T-cell (primary cell): ENCODE measurements at regions not wholly inside any gene's neighbourhood (a gene's known extent, or its start where the extent isn't known, plus 50 kb on each side); places are given as distances from the start of the nearest gene placed in this dataset.

Source experiments
- ATAC-seq, 4 experiments: fragments of 200-7000 bp in 3 of 4; fragments of 150-1000 bp in 1 of 4; cut with Tn5 transposase; replicated peaks in 1 of 4; 1 replicate in 3 of 4; 2 replicates in 1 of 4; pipeline ENCODE4 v1.10.0; 2021; ENCODE audit warnings: moderate library complexity in 3 of 4, mild to moderate bottlenecking in 2 of 4, moderate number of reproducible peaks in 1 of 4
- CTCF ChIA-PET, 2 donors: fragments of 300-600 bp; sonication (Branson Sonifier 250); formaldehyde crosslinking; loops; one replicate each; lab custom pipeline; 2022; ENCODE audit warnings: antibody characterized with exemption in 2 of 2; lab: Charles Lee
- POLR2A ChIA-PET, 2 donors: fragments of 300-600 bp; sonication (Branson Sonifier 250); formaldehyde crosslinking; loops; one replicate each; lab custom pipeline; 2022; ENCODE audit warnings: antibody characterized with exemption in 2 of 2; lab: Charles Lee
- DNase-seq, 35 experiments: peaks; one replicate each; pipeline versions ENCODE4 v3.0.0 to v3.0.0-alpha.2; 2013 to 2023
- H3K27ac ChIP-seq: one replicate; pipeline ENCODE4 v1.5.1; 2013; ENCODE audit warnings: low read length
- H3K27me3 ChIP-seq, 2 experiments: replicated peaks in 1 of 2; 1 replicate in 1 of 2; 2 replicates in 1 of 2; pipeline versions ENCODE4 v1.6.1 to v1.7.0; 2013; ENCODE audit warnings: low read length in 1 of 2, mixed read lengths in 1 of 2; ENCODE audit not compliant: control insufficient read depth in 2 of 2, insufficient read depth in 2 of 2; ENCODE audit errors: extremely low read depth in 1 of 2
- H3K36me3 ChIP-seq, 2 donors: 1 replicate in 1 of 2; 2 replicates in 1 of 2; pipeline versions ENCODE4 v1.6.1 to v1.7.0; 2013; ENCODE audit warnings: low read length in 1 of 2; ENCODE audit not compliant: control insufficient read depth in 2 of 2, insufficient read depth in 1 of 2; ENCODE audit errors: extremely low read depth in 1 of 2
- H3K4me1 ChIP-seq, 2 experiments: 1 replicate in 1 of 2; 2 replicates in 1 of 2; pipeline versions ENCODE4 v1.6.1 to v1.7.0; 2013; ENCODE audit warnings: low read length in 2 of 2, mixed read lengths in 1 of 2; ENCODE audit not compliant: insufficient read depth in 2 of 2, control insufficient read depth in 1 of 2; ENCODE audit errors: extremely low read depth in 1 of 2
- H3K4me3 ChIP-seq, 2 donors: 1 replicate in 1 of 2; 2 replicates in 1 of 2; pipeline versions ENCODE4 v1.5.1 to v1.7.0; 2013; ENCODE audit warnings: mild to moderate bottlenecking in 2 of 2, low read length in 1 of 2, moderate library complexity in 1 of 2; ENCODE audit not compliant: control insufficient read depth in 1 of 2; ENCODE audit errors: extremely low read depth in 1 of 2
- H3K9me3 ChIP-seq: 2 replicates; pipeline ENCODE4 v1.7.0; 2013
- H3K27ac Mint-ChIP-seq, 2 donors: one replicate each; pipeline ENCODE4 v1.8.0; 2020 to 2021; ENCODE audit warnings: mild to moderate bottlenecking in 2 of 2, mixed read lengths in 2 of 2
- H3K27me3 Mint-ChIP-seq, 2 donors: one replicate each; pipeline ENCODE4 v1.8.0; 2021 to 2022; ENCODE audit warnings: mixed read lengths in 2 of 2
- H3K36me3 Mint-ChIP-seq: one replicate; pipeline ENCODE4 v1.8.0; 2021; ENCODE audit warnings: mixed read lengths
- H3K4me1 Mint-ChIP-seq, 3 donors: one replicate each; pipeline ENCODE4 v1.8.0; 2020 to 2022; ENCODE audit warnings: mixed read lengths in 3 of 3, mild to moderate bottlenecking in 1 of 3
- H3K4me3 Mint-ChIP-seq, 3 donors: one replicate each; pipeline ENCODE4 v1.8.0; 2020 to 2022; ENCODE audit warnings: mild to moderate bottlenecking in 3 of 3, mixed read lengths in 3 of 3, moderate library complexity in 3 of 3
- H3K9me3 Mint-ChIP-seq, 3 donors: one replicate each; pipeline ENCODE4 v1.8.0; 2020 to 2022; ENCODE audit warnings: mixed read lengths in 3 of 3
- WGBS: methylation state at CpG from one replicate; pipeline ENCODE4 v1.1.5; 2013; ENCODE audit warnings: missing lambda C conversion rate; ENCODE audit not compliant: insufficient coverage; 5-methylcytosine and 5-hydroxymethylcytosine counted together

GRCh38 chr13:89891416-89891815, 1456.1 kb upstream of the MIR17HG start:
- no peak for DNase-seq
- ATAC-seq = no peak
- Mint-ChIP-seq H3K27ac (no peak overlapping the region), H3K4me1 (no peaks in the 10 kb centered on the region), H3K4me3 (no peak overlapping the region), H3K36me3 (no peaks in the 10 kb centered on the region), H3K9me3 (peaks cover 11 to 21% (median 17%) of the 10 kb centered on the region in 3 donors), H3K27me3 (no peaks in the 10 kb centered on the region)
- Histone ChIP-seq H3K9me3 (no peaks in the 10 kb centered on the region), H3K27me3 (no peaks in the 10 kb centered on the region), H3K27ac (no peak overlapping the region), H3K36me3 (no peaks in the 10 kb centered on the region), H3K4me3 (no peak overlapping the region), H3K4me1 (no peaks in the 10 kb centered on the region)
- ChIA-PET POLR2A (no interaction called here), CTCF (no interaction called here)
- no CpG with 5 or more reads among the region's 2 CpGs for WGBS

GRCh38 chr13:89897681-89898080, 1449.8 kb upstream of the MIR17HG start:
- 40% methylated on average over 1 of the region's 1 CpG for WGBS
- Mint-ChIP-seq H3K27ac (no peak overlapping the region), H3K36me3 (no peaks in the 10 kb centered on the region), H3K27me3 (no peaks in the 10 kb centered on the region), H3K4me1 (no peaks in the 10 kb centered on the region), H3K4me3 (no peak overlapping the region), H3K9me3 (peaks cover 6 to 24% (median 21%) of the 10 kb centered on the region in 3 donors)
- Histone ChIP-seq H3K4me3 (no peak overlapping the region), H3K4me1 (no peaks in the 10 kb centered on the region), H3K27ac (no peak overlapping the region), H3K36me3 (no peaks in the 10 kb centered on the region), H3K9me3 (no peaks in the 10 kb centered on the region), H3K27me3 (no peaks in the 10 kb centered on the region)
- POLR2A ChIA-PET = no interaction called here
- no peak for DNase-seq
- ATAC-seq = no peak
- CTCF ChIA-PET = no interaction called here

- POLR2A ChIA-PET = no interaction called here
- H3K27me3 Mint-ChIP-seq = no peaks in the 10 kb centered on the region
- WGBS = no CpG with 5 or more reads among the region's 5 CpGs
Observed at GRCh38 chr13:89899302-89900103, 1448.0 kb upstream of the MIR17HG start.

GRCh38 chr13:89900104-89900765, 1447.3 kb upstream of the MIR17HG start:
- no peaks in the 10 kb centered on the region for H3K36me3 Mint-ChIP-seq
- no peak overlapping the region for H3K27ac ChIP-seq
- no peak overlapping the region for H3K4me3 ChIP-seq
- no peaks in the 10 kb centered on the region for H3K27me3 Mint-ChIP-seq
- 58% methylated on average over 1 of the region's 5 CpGs for WGBS
- H3K4me1 ChIP-seq = no peaks in the 10 kb centered on the region
- no peak for ATAC-seq
- H3K36me3 ChIP-seq = no peaks in the 10 kb centered on the region
- no peaks in the 10 kb centered on the region for H3K9me3 ChIP-seq
- ChIA-PET POLR2A (no interaction called here), CTCF (no interaction called here)
- H3K27me3 ChIP-seq = no peaks in the 10 kb centered on the region
- no peak overlapping the region for H3K27ac Mint-ChIP-seq
- no peaks in the 10 kb centered on the region for H3K4me1 Mint-ChIP-seq
- no peak for DNase-seq
- H3K4me3 Mint-ChIP-seq = no peak overlapping the region
- peaks cover 9 to 28% (median 22%) of the 10 kb centered on the region in 3 donors for H3K9me3 Mint-ChIP-seq

More at GRCh38 chr13:89899302-89900103, 1448.0 kb upstream of the MIR17HG start:
- Mint-ChIP-seq H3K36me3 (no peaks in the 10 kb centered on the region), H3K9me3 (peaks cover 6 to 28% (median 21%) of the 10 kb centered on the region in 3 donors), H3K27ac (no peak overlapping the region), H3K4me1 (no peaks in the 10 kb centered on the region), H3K4me3 (no peak overlapping the region)
- CTCF ChIA-PET = no interaction called here
- H3K9me3 ChIP-seq = no peaks in the 10 kb centered on the region
- DNase-seq (no peak), ATAC-seq (no peak)
- no peaks in the 10 kb centered on the region for H3K4me1 ChIP-seq
- H3K27me3 ChIP-seq = no peaks in the 10 kb centered on the region
- H3K27ac ChIP-seq = no peak overlapping the region
- no peak overlapping the region for H3K4me3 ChIP-seq
- no peaks in the 10 kb centered on the region for H3K36me3 ChIP-seq

- DNase-seq = no peak
- H3K36me3 ChIP-seq = no peaks in the 10 kb centered on the region
- Mint-ChIP-seq H3K27me3 (no peaks in the 10 kb centered on the region), H3K36me3 (no peaks in the 10 kb centered on the region), H3K27ac (no peak overlapping the region), H3K4me1 (no peaks in the 10 kb centered on the region), H3K9me3 (peaks cover 13 to 24% (median 18%) of the 10 kb centered on the region in 3 donors), H3K4me3 (no peak overlapping the region)
- H3K27me3 ChIP-seq = no peaks in the 10 kb centered on the region
- POLR2A ChIA-PET = no interaction called here
- CTCF ChIA-PET = interaction anchor here in 1 of 2 donors (0.7 kb wide), 1 partner anchor 39 kb away, joined by 4 read pairs; no protein-coding TSS in a partner anchor
- no peak overlapping the region for H3K4me3 ChIP-seq
- no peak for ATAC-seq
- H3K4me1 ChIP-seq = no peaks in the 10 kb centered on the region
- H3K9me3 ChIP-seq = no peaks in the 10 kb centered on the region
- H3K27ac ChIP-seq = no peak overlapping the region
Observed at GRCh38 chr13:89902223-89902622, 1445.3 kb upstream of the MIR17HG start.

- H3K4me1 Mint-ChIP-seq = no peaks in the 10 kb centered on the region
- H3K27me3 ChIP-seq = no peaks in the 10 kb centered on the region
- no peak overlapping the region for H3K4me3 Mint-ChIP-seq
- ChIA-PET CTCF (interaction anchor here in 1 of 2 donors (0.7 kb wide), 1 partner anchor 59 kb away, joined by 4 read pairs; no protein-coding TSS in a partner anchor), POLR2A (interaction anchor here in 1 of 2 donors (0.6 kb wide), 1 partner anchor 43 kb away, joined by 3 read pairs; no protein-coding TSS in a partner anchor)
- H3K27ac ChIP-seq = no peak overlapping the region
- no peak overlapping the region for H3K4me3 ChIP-seq
- no peaks in the 10 kb centered on the region for H3K4me1 ChIP-seq
- H3K9me3 ChIP-seq = no peaks in the 10 kb centered on the region
- no CpG with 5 or more reads among the region's 2 CpGs for WGBS
- H3K36me3 ChIP-seq = no peaks in the 10 kb centered on the region
- no peaks in the 10 kb centered on the region for H3K27me3 Mint-ChIP-seq
- no peak for ATAC-seq
- DNase-seq = no peak
- no peak overlapping the region for H3K27ac Mint-ChIP-seq
- H3K36me3 Mint-ChIP-seq = no peaks in the 10 kb centered on the region
- H3K9me3 Mint-ChIP-seq = peaks cover 13 to 17% (median 13%) of the 10 kb centered on the region in 3 donors
Observed at GRCh38 chr13:89903115-89903514, 1444.4 kb upstream of the MIR17HG start.
